ENCODE measurements at regions not wholly inside any gene's neighbourhood (a gene's known extent, or its start where the extent isn't known, plus 50 kb on each side); places are given as distances from the start of the nearest gene placed in this dataset.

- intact Hi-C loops (cut with micrococcal nuclease; ENCODE audit: unreplicated experiment) (no loop called here), in situ Hi-C loops (cut with HindIII; ENCODE audit: extremely low pct_ligation_motif_present, low pct_unique_long_range_greater_than_20kb) (no loop called here)
- H3K4me3 ChIP-seq (replicated peaks in 1 of 3; ENCODE audit: insufficient read depth in 1 of 3, low read depth in 2 of 3, low read length in 3 of 3), result no peak overlapping the region
- no TSS peak for BruUV-seq (replicated peaks)
- 51% methylated on average over 2 of the region's 2 CpGs for whole genome bisulfite sequencing (ENCODE audit: low lambda C conversion rate)
- FAIRE-seq (no peak), DNase-seq (ENCODE audit: low spot score) (no peak), ATAC-seq (no peak)
- H3K4me1 ChIP-seq (ENCODE audit: insufficient read depth, low read length), result 0 out of 2 replicates have a peak, but pooled peaks cover 11% of the 10 kb centered on the region
- no peak overlapping the region for H3K4me2 ChIP-seq (ENCODE audit: low read depth, low read length)
- ChIA-PET POLR2A (no interaction called here), CTCF (ENCODE audit: low intra/inter-chr PET ratio, low total read pairs) (no interaction called here)
- H3K36me3 ChIP-seq (replicated peaks in 1 of 2; ENCODE audit: control insufficient read depth in 1 of 2, insufficient read depth in 2 of 2, low read length in 2 of 2), result no peaks in the 10 kb centered on the region
- no peaks in the 10 kb centered on the region for H3K79me2 ChIP-seq (ENCODE audit: insufficient read depth, low read length)
- no peaks in the 10 kb centered on the region for H4K20me1 ChIP-seq (ENCODE audit: insufficient read depth, low read length)
- no peak overlapping the region for H2AFZ ChIP-seq (ENCODE audit: low read length)
- no peaks in the 10 kb centered on the region for H3K27me3 ChIP-seq (ENCODE audit: control insufficient read depth in 1 of 2, insufficient read depth in 2 of 2, low read length in 2 of 2)
- no peak overlapping the region for H3K27ac ChIP-seq (ENCODE audit: extremely low read length, insufficient read depth, low read length)
- H3K9ac ChIP-seq (ENCODE audit: insufficient read depth, low read depth, low read length), result no peak overlapping the region
- H3K9me3 ChIP-seq (ENCODE audit: low read length), result no peaks in the 10 kb centered on the region
- TF ChIP-seq ZNF646 (CRISPR knock-in tag; IDR thresholded peaks at IDR 0.05) (no peak), ZNF615 (CRISPR knock-in tag; IDR thresholded peaks at IDR 0.05; ENCODE audit: borderline replicate concordance) (no peak), CHD2 (IDR thresholded peaks at IDR 0.05; ENCODE audit: low read depth, low read length) (no peak), SALL2 (CRISPR knock-in tag; IDR thresholded peaks at IDR 0.05) (no peak), ZBTB8A (CRISPR knock-in tag; IDR thresholded peaks at IDR 0.05; ENCODE audit: borderline replicate concordance, low read depth) (no peak), ZNF3 (CRISPR knock-in tag; IDR thresholded peaks at IDR 0.05) (no peak), IRF2 (CRISPR knock-in tag; IDR thresholded peaks at IDR 0.05) (no peak), ZNF18 (CRISPR knock-in tag; IDR thresholded peaks at IDR 0.05; ENCODE audit: insufficient replicate concordance) (no peak), IRX3 (CRISPR knock-in tag; IDR thresholded peaks at IDR 0.05; ENCODE audit: borderline replicate concordance, low read depth) (no peak), ZNF280D (CRISPR knock-in tag; IDR thresholded peaks at IDR 0.05) (no peak), NR2F2 (IDR thresholded peaks at IDR 0.05; ENCODE audit: borderline replicate concordance, low read depth) (no peak), MAFG (CRISPR knock-in tag; IDR thresholded peaks at IDR 0.05) (no peak), ZFX (CRISPR knock-in tag; IDR thresholded peaks at IDR 0.05; ENCODE audit: low read depth) (no peak), ZNF326 (CRISPR knock-in tag; IDR thresholded peaks at IDR 0.05; ENCODE audit: borderline replicate concordance) (no peak)
These were observed 150.8 kb upstream of the STXBP5 start for GRCh38 chr6:147053311-147053921.
